Naive B cell (primary cell): ENCODE measurements at regions not wholly inside any gene's neighbourhood (a gene's known extent, or its start where the extent isn't known, plus 50 kb on each side); places are given as distances from the start of the nearest gene placed in this dataset.

Experiments
- ATAC-seq, 2 donors: fragments of 150-1000 bp; cut with Tn5 transposase; 2 replicates each; pipeline ENCODE4 v1.10.0; 2021; ENCODE audit warnings: low read depth in 2 of 2, mild to moderate bottlenecking in 2 of 2, moderate library complexity in 2 of 2
- DNase-seq: peaks from one replicate; pipeline ENCODE4 v3.0.0; 2022
- H3K27ac Mint-ChIP-seq, 6 donors: one replicate each; pipeline ENCODE4 v1.8.0; 2020 to 2022; ENCODE audit warnings: mild to moderate bottlenecking in 6 of 6, mixed read lengths in 6 of 6, moderate library complexity in 5 of 6, inconsistent platforms in 2 of 6
- H3K27me3 Mint-ChIP-seq, 3 donors: one replicate each; pipeline ENCODE4 v1.8.0; 2021 to 2022; ENCODE audit warnings: mixed read lengths in 3 of 3, mild to moderate bottlenecking in 1 of 3
- H3K36me3 Mint-ChIP-seq, 2 donors: one replicate each; pipeline ENCODE4 v1.8.0; 2020 to 2022; ENCODE audit warnings: mixed read lengths in 2 of 2, inconsistent platforms in 1 of 2, mild to moderate bottlenecking in 1 of 2
- H3K4me1 Mint-ChIP-seq, 3 donors: one replicate each; pipeline ENCODE4 v1.8.0; 2020 to 2022; ENCODE audit warnings: mixed read lengths in 3 of 3, inconsistent platforms in 1 of 3, mild to moderate bottlenecking in 1 of 3, moderate library complexity in 1 of 3
- H3K4me3 Mint-ChIP-seq, 8 donors: one replicate each; pipeline ENCODE4 v1.8.0; 2020 to 2022; ENCODE audit warnings: mild to moderate bottlenecking in 8 of 8, mixed read lengths in 8 of 8, moderate library complexity in 8 of 8, inconsistent platforms in 2 of 8
- H3K9me3 Mint-ChIP-seq, 7 donors: one replicate each; pipeline ENCODE4 v1.8.0; 2020 to 2022; ENCODE audit warnings: mixed read lengths in 7 of 7, mild to moderate bottlenecking in 5 of 7, inconsistent platforms in 2 of 7, moderate library complexity in 1 of 7

GRCh38 chr11:26204839-26205238 lies 127.1 kb upstream of the ANO3 start:
- no peak for DNase-seq
- ATAC-seq, result peak; percentile 50 to 63
- Mint-ChIP-seq H3K4me1 (peaks cover 0 to 8% (median 0%) of the 10 kb centered on the region in 3 donors), H3K27me3 (no peaks in the 10 kb centered on the region), H3K9me3 (peaks cover 1 to 24% (median 9%) of the 10 kb centered on the region in 7 donors), H3K36me3 (no peaks in the 10 kb centered on the region), H3K27ac (peak overlapping the region in 2 of 6 donors; percentile 22 to 28), H3K4me3 (peak overlapping the region in 2 of 8 donors; percentile 6 to 40)

- Mint-ChIP-seq H3K27ac (peak overlapping the region in 1 of 6 donors; percentile 16), H3K27me3 (no peaks in the 10 kb centered on the region), H3K4me1 (peaks cover 0 to 9% (median 9%) of the 10 kb centered on the region in 3 donors), H3K4me3 (no peak overlapping the region), H3K36me3 (peaks cover 0 to 8% of the 10 kb centered on the region in 2 donors), H3K9me3 (peaks cover 0 to 16% (median 4%) of the 10 kb centered on the region in 7 donors)
- DNase-seq, result no peak
- no peak for ATAC-seq
Measured at GRCh38 chr11:26219183-26220117, 112.5 kb upstream of the ANO3 start.

DNA sequence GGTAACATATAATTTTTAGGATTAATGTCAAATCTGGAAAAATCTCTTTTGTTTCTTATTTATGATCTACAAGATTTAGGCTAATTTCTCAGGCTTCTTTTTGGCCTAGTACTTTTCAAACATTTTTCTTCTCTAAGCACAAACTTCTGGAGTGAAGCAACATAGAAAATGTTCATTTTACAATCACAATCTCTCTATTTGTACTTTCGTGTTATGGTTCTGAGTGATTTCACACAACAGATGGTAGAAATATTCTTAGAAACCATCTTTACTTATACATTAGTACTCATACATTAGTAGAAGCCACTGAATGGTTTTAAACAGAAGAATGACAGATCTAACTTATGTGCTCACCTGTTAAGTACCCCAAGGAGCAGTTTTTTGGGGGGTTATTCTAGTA lies 106.3 kb upstream of the ANO3 start:
- H3K4me3 Mint-ChIP-seq, result no peak overlapping the region
- H3K4me1 Mint-ChIP-seq, result peaks cover 0 to 9% (median 4%) of the 10 kb centered on the region in 3 donors
- no peaks in the 10 kb centered on the region for H3K27me3 Mint-ChIP-seq
- ATAC-seq (no peak), DNase-seq (no peak)
- peaks cover 0 to 8% of the 10 kb centered on the region in 2 donors for H3K36me3 Mint-ChIP-seq
- no peak overlapping the region for H3K27ac Mint-ChIP-seq
- peaks cover 0 to 18% (median 3%) of the 10 kb centered on the region in 7 donors for H3K9me3 Mint-ChIP-seq

GRCh38 chr11:26227301-26227746 lies 104.6 kb upstream of the ANO3 start:
- Mint-ChIP-seq H3K9me3 (peaks cover 0 to 18% (median 0%) of the 10 kb centered on the region in 7 donors), H3K27me3 (no peaks in the 10 kb centered on the region), H3K27ac (no peak overlapping the region), H3K36me3 (peaks cover 0 to 8% of the 10 kb centered on the region in 2 donors), H3K4me3 (no peak overlapping the region), H3K4me1 (peaks cover 0 to 9% (median 4%) of the 10 kb centered on the region in 3 donors)
- ATAC-seq (peak; percentile 65 to 84), DNase-seq (peak; percentile 43)

- Mint-ChIP-seq H3K9me3 (peaks cover 0 to 14% (median 0%) of the 10 kb centered on the region in 7 donors), H3K27ac (no peak overlapping the region), H3K27me3 (no peaks in the 10 kb centered on the region), H3K4me1 (peaks cover 0 to 9% (median 4%) of the 10 kb centered on the region in 3 donors), H3K4me3 (no peak overlapping the region), H3K36me3 (peaks cover 0 to 8% of the 10 kb centered on the region in 2 donors)
- DNase-seq (no peak), ATAC-seq (no peak)
Measured at GRCh38 chr11:26227883-26228502, 103.9 kb upstream of the ANO3 start.

DNA sequence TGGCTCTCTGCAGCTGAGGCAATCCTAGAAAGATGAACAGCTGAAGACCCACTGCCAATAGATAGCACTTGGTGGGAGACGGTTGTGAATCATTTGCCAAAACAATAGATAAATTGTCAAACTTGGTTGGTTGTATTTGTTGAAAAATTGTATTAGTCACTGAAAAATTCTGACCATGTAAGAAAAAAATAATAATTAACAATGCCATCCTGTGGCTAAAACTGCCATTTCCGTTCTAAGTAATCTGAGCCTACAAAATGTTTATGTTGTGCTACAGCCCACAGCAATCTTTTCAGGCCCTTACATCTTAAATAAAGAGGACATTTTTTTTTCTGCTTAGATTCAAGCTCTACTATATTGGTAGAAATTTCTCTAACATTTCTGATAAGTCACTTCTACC lies 103.2 kb upstream of the ANO3 start:
- no peak overlapping the region for H3K4me3 Mint-ChIP-seq
- peaks cover 0 to 9% (median 4%) of the 10 kb centered on the region in 3 donors for H3K4me1 Mint-ChIP-seq
- ATAC-seq (no peak), DNase-seq (no peak)
- peaks cover 0 to under 1% of the 10 kb centered on the region in 2 donors for H3K36me3 Mint-ChIP-seq
- no peak overlapping the region for H3K27ac Mint-ChIP-seq
- H3K27me3 Mint-ChIP-seq, result no peaks in the 10 kb centered on the region
- H3K9me3 Mint-ChIP-seq, result peaks cover 0 to 8% (median 0%) of the 10 kb centered on the region in 7 donors

- no peaks in the 10 kb centered on the region for H3K36me3 Mint-ChIP-seq
- H3K4me1 Mint-ChIP-seq, result peaks cover 0 to 9% (median 4%) of the 10 kb centered on the region in 3 donors
- ATAC-seq (no peak), DNase-seq (no peak)
- H3K9me3 Mint-ChIP-seq, result peaks cover 0 to 4% (median 0%) of the 10 kb centered on the region in 7 donors
- H3K4me3 Mint-ChIP-seq, result no peak overlapping the region
- H3K27me3 Mint-ChIP-seq, result no peaks in the 10 kb centered on the region
- no peak overlapping the region for H3K27ac Mint-ChIP-seq
Measured at GRCh38 chr11:26229257-26229656, 102.7 kb upstream of the ANO3 start.

DNA sequence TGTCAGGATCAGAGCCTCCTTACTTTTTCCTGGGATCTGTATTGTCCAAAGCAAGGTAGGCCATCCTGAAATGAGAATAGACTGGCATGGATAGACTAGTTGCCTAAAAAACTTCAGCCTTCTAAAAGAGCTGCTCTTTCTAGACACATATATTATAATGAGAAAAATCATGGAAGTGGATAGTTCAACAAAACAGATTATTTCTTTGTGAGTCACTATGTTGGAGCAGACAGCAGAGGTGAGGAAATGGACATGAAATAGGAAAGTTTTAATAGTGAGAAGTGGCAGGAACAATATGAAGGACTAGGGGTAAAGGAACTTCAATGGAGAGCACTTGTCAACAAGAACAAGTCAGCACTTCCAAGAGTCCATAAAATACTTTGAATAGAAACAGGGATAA lies 101.9 kb upstream of the ANO3 start:
- Mint-ChIP-seq H3K4me1 (peaks cover 0 to 9% (median 4%) of the 10 kb centered on the region in 3 donors), H3K4me3 (no peak overlapping the region), H3K27me3 (peaks cover 0 to 5% (median 0%) of the 10 kb centered on the region in 3 donors), H3K27ac (no peak overlapping the region), H3K36me3 (no peaks in the 10 kb centered on the region), H3K9me3 (peaks cover 0 to 2% (median 0%) of the 10 kb centered on the region in 7 donors)
- DNase-seq (no peak), ATAC-seq (no peak)

DNA sequence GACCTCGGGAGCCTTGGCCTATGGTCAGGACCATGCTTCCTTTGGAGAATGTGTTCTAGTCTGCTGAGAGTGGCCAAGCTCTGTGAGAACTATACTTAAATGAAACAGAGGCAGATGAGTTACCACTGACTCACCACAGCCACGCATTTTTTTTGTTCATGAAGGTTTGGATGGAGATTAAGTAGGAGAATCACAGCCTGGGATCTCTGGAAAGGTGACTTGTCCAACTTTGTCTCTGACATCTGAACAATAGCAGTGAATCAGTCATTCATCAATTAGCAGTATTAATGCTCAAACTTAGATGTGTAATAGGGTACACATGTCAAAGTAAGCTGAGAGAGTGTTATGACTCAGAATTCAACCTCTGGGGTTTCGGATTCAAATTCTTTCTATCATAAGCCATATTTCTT lies 100.7 kb upstream of the ANO3 start:
- ATAC-seq (no peak), DNase-seq (no peak)
- no peaks in the 10 kb centered on the region for H3K36me3 Mint-ChIP-seq
- H3K4me1 Mint-ChIP-seq, result peaks cover 0 to 9% (median 4%) of the 10 kb centered on the region in 3 donors
- H3K27ac Mint-ChIP-seq, result no peak overlapping the region
- peaks cover 0 to 5% (median 0%) of the 10 kb centered on the region in 3 donors for H3K27me3 Mint-ChIP-seq
- H3K9me3 Mint-ChIP-seq, result peaks cover 0 to 2% (median 0%) of the 10 kb centered on the region in 7 donors
- H3K4me3 Mint-ChIP-seq, result no peak overlapping the region

- H3K4me3 Mint-ChIP-seq, result no peak overlapping the region
- DNase-seq (no peak), ATAC-seq (no peak)
- H3K9me3 Mint-ChIP-seq, result peaks cover 0 to 2% (median 0%) of the 10 kb centered on the region in 7 donors
- H3K36me3 Mint-ChIP-seq, result no peaks in the 10 kb centered on the region
- no peaks in the 10 kb centered on the region for H3K4me1 Mint-ChIP-seq
- peaks cover 0 to 5% (median 4%) of the 10 kb centered on the region in 3 donors for H3K27me3 Mint-ChIP-seq
- peak overlapping the region in 1 of 6 donors; percentile 75 for H3K27ac Mint-ChIP-seq
Measured at GRCh38 chr11:26234451-26234850, 97.5 kb upstream of the ANO3 start.

- H3K4me1 Mint-ChIP-seq, result no peaks in the 10 kb centered on the region
- peaks cover 0 to 5% (median 4%) of the 10 kb centered on the region in 3 donors for H3K27me3 Mint-ChIP-seq
- no peak overlapping the region for H3K4me3 Mint-ChIP-seq
- no peaks in the 10 kb centered on the region for H3K36me3 Mint-ChIP-seq
- H3K9me3 Mint-ChIP-seq, result peaks cover 0 to 4% (median 0%) of the 10 kb centered on the region in 7 donors
- ATAC-seq, result no peak
- H3K27ac Mint-ChIP-seq, result no peak overlapping the region
- DNase-seq, result no peak
Measured at GRCh38 chr11:26243426-26243825, 88.5 kb upstream of the ANO3 start.

DNA sequence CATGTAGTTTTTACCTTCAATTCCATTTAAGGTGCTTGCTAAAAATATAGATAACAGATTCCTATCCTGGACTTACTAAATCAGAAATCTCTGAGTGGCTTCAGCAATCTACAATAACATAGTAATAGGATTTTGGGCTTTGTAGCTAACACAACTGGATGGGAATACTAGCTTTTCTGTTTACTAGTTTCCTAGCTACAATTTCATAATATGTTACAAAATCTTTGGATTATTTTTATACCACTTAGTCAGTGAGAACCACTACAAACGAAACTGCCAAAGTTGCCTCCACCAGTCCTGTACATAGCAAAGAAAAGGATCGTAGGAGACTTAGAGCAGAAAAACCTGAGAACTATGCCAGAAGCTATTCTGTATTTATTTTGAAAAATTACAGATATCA lies 87.7 kb upstream of the ANO3 start:
- peaks cover 0 to 4% (median 0%) of the 10 kb centered on the region in 7 donors for H3K9me3 Mint-ChIP-seq
- no peak for DNase-seq

DNA sequence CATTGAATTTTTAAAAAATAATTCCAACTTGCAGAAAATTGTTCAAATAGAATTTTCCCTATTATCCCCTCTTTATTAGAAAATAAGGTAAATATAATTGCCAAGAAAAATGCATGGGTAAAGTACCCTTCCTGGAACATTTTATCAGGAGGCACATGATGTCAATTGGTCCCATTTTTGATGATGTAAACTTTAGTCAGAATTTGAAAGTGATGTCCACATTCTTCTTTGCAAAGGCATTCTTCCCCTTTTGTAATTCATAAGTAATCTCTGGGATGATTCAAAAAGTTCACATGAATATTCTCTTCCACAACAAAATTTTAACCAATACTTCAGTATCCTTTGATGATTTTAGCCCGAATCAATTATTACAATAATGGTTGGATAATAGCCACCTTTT lies 86.9 kb upstream of the ANO3 start:
- ATAC-seq, result no peak
- Mint-ChIP-seq H3K4me3 (no peak overlapping the region), H3K4me1 (no peaks in the 10 kb centered on the region), H3K27me3 (peaks cover 0 to 5% (median 4%) of the 10 kb centered on the region in 3 donors), H3K9me3 (peaks cover 0 to 4% (median 0%) of the 10 kb centered on the region in 7 donors), H3K36me3 (no peaks in the 10 kb centered on the region), H3K27ac (no peak overlapping the region)
- no peak for DNase-seq

More for the DNA sequence above, 87.7 kb upstream of the ANO3 start:
- Mint-ChIP-seq H3K4me1 (no peaks in the 10 kb centered on the region), H3K27ac (no peak overlapping the region), H3K4me3 (no peak overlapping the region), H3K36me3 (no peaks in the 10 kb centered on the region), H3K27me3 (peaks cover 0 to 4% (median 4%) of the 10 kb centered on the region in 3 donors)
- no peak for ATAC-seq
